Lower leg skin (tissue), 3 donors: ENCODE measurements at regions not wholly inside any gene's neighbourhood (a gene's known extent, or its start where the extent isn't known, plus 50 kb on each side); places are given as distances from the start of the nearest gene placed in this dataset.

Experiments
- POLR2A ChIP-seq, 2 donors: fragments of 450-650 bp; IDR thresholded peaks; one replicate each; pipeline ENCODE4 v1.6.1; 2016 to 2017; ENCODE audit warnings: antibody characterized with exemption in 2 of 2, mild to moderate bottlenecking in 1 of 2, moderate library complexity in 1 of 2
- TF ChIP-seq, protein P1 (sequence below), 3 donors: fragments of 450-650 bp; IDR thresholded peaks; one replicate each; pipeline ENCODE4 v1.5.1; 2016; ENCODE audit warnings: antibody characterized with exemption in 3 of 3, mild to moderate bottlenecking in 3 of 3, moderate library complexity in 2 of 3

DNA sequence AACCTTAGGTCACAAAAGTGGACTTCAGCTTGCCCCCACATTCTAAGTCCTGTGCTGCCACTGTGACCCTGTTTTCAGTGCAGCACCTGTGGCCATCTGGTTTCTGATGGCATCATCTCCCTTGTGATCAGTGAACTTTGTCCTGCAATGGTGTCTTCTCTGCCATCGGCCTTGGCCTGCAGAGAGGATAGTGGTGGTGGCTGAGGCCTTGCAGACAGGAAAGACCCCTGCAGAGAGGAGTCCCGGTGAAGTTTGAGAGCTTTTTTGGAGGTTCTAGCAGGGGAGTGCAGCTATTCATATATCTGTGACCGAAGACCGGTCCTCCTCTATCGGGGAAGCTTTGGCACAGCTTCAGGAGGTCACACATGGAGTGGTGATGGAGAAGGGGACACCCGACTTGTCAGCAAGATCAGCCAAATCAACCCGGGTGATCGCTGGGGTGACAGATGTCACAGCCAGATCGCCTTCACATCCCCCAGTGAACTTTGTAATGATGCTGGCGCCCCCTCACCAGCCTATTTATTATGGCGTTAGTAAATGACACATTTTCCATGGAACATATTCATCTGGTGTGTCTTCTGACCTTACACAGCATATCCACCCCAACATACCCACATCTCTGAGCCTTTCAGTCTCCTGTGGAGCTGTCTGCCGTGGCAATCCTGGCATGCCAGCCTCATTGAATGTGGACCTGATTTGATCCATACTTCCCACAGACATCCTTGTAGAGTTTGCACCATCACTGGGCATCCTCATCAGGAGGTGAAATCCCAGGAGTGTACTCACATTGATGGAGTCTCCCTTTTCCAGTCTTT is 136.1 kb downstream of the PAPOLA start:
- TF ChIP-seq, protein P1, sequence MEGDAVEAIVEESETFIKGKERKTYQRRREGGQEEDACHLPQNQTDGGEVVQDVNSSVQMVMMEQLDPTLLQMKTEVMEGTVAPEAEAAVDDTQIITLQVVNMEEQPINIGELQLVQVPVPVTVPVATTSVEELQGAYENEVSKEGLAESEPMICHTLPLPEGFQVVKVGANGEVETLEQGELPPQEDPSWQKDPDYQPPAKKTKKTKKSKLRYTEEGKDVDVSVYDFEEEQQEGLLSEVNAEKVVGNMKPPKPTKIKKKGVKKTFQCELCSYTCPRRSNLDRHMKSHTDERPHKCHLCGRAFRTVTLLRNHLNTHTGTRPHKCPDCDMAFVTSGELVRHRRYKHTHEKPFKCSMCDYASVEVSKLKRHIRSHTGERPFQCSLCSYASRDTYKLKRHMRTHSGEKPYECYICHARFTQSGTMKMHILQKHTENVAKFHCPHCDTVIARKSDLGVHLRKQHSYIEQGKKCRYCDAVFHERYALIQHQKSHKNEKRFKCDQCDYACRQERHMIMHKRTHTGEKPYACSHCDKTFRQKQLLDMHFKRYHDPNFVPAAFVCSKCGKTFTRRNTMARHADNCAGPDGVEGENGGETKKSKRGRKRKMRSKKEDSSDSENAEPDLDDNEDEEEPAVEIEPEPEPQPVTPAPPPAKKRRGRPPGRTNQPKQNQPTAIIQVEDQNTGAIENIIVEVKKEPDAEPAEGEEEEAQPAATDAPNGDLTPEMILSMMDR (IDR thresholded peaks at IDR 0.05), result no peak
- TF ChIP-seq POLR2A (IDR thresholded peaks at IDR 0.05), result no peak
